GM19467 (cell line): ENCODE measurements at regions not wholly inside any gene's neighbourhood (a gene's known extent, or its start where the extent isn't known, plus 50 kb on each side); places are given as distances from the start of the nearest gene placed in this dataset.

Experiments
- ATAC-seq: cut with Tn5 transposase; IDR thresholded peaks from one replicate; pipeline ENCODE4 v1.9.1; 2021; ENCODE audit warnings: mild to moderate bottlenecking, moderate library complexity; ENCODE audit not compliant: unreplicated experiment

- no peak for ATAC-seq
Observed at GRCh38 chr14:89613260-89614008, 196.4 kb upstream of the FOXN3 start.

- ATAC-seq, result no peak
Observed at GRCh38 chr14:89609500-89610100, 192.6 kb upstream of the FOXN3 start.

- no peak for ATAC-seq
Observed at GRCh38 chr14:89607453-89607852, 190.4 kb upstream of the FOXN3 start.

GRCh38 chr14:89603938-89604480, 187.0 kb upstream of the FOXN3 start:
- no peak for ATAC-seq

GRCh38 chr14:89600950-89601826, 184.2 kb upstream of the FOXN3 start:
- ATAC-seq, result no peak

GRCh38 chr14:89600029-89600428, 183.0 kb upstream of the FOXN3 start:
- no peak for ATAC-seq

GRCh38 chr14:89598548-89599186, 181.6 kb upstream of the FOXN3 start:
- ATAC-seq, result no peak

- no peak for ATAC-seq
Observed at GRCh38 chr14:89592961-89593360, 175.9 kb upstream of the FOXN3 start.

- ATAC-seq, result no peak
Observed at GRCh38 chr14:89589400-89590118, 172.5 kb upstream of the FOXN3 start.

GRCh38 chr14:89588840-89589296, 171.8 kb upstream of the FOXN3 start:
- ATAC-seq, result no peak

GRCh38 chr14:89588016-89588415, 171.0 kb upstream of the FOXN3 start:
- no peak for ATAC-seq

GRCh38 chr14:89587136-89587420, 170.0 kb upstream of the FOXN3 start:
- no peak for ATAC-seq

GRCh38 chr14:89586258-89587135, 169.5 kb upstream of the FOXN3 start:
- ATAC-seq, result no peak

- ATAC-seq, result no peak
Observed at GRCh38 chr14:89578156-89578555, 161.1 kb upstream of the FOXN3 start.

- no peak for ATAC-seq
Observed at GRCh38 chr14:89576960-89577359, 159.9 kb upstream of the FOXN3 start.

GRCh38 chr14:89576145-89576927, 159.3 kb upstream of the FOXN3 start:
- ATAC-seq, result no peak

- no peak for ATAC-seq
Observed at GRCh38 chr14:89575386-89576061, 158.5 kb upstream of the FOXN3 start.

GRCh38 chr14:89574420-89574819, 157.4 kb upstream of the FOXN3 start:
- ATAC-seq, result no peak
